ENCODE measurements at regions not wholly inside any gene's neighbourhood (a gene's known extent, or its start where the extent isn't known, plus 50 kb on each side); places are given as distances from the start of the nearest gene placed in this dataset.

DNA sequence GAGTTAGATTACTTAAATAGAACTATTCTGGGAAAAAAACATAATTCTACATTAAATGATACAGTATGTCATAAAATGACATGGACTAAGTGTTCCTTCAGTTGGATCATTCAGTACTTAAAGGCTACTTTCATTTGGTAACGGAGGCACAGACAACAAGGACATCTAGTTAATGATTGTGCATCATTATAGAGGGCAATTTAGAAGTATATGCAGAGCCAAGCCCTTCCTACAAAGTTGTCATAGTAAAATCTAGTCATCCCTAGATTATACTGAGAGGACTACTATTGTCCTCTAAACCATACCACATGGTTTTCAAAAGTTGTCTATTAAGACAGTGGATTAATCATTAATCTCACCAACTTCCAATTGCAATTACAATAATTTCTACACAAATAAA lies 53.9 kb upstream of the STXBP5 start:
- no peak overlapping the region for H3K14ac ChIP-seq (ENCODE audit: low read length in 2 of 2)
- H2BK12ac ChIP-seq (ENCODE audit: low read length in 2 of 2) = no peak overlapping the region
- no peak overlapping the region for H3K4me2 ChIP-seq (ENCODE audit: low read length, poor library complexity, severe bottlenecking)
- no peak overlapping the region for H2BK120ac ChIP-seq (ENCODE audit: low read depth, low read length)
- DNase-seq = no peak
- no peak overlapping the region for H2BK5ac ChIP-seq (ENCODE audit: low read depth, low read length, poor library complexity, severe bottlenecking)
- no peak overlapping the region for H3K27ac ChIP-seq (ENCODE audit: low read length, poor library complexity, severe bottlenecking)
- H2AFZ ChIP-seq (ENCODE audit: low read depth, low read length) = no peak overlapping the region
- no peak overlapping the region for H3K23ac ChIP-seq (ENCODE audit: low read length in 2 of 2)
- H3K4me1 ChIP-seq (ENCODE audit: control insufficient read depth, insufficient read depth, low read depth, low read length) = peaks cover 2% of the 10 kb centered on the region
- no peak overlapping the region for H2AK5ac ChIP-seq (ENCODE audit: low read length, severe bottlenecking)
- H3K79me1 ChIP-seq (replicated peaks; ENCODE audit: low read length, poor library complexity, severe bottlenecking) = no peaks in the 10 kb centered on the region
- no peak overlapping the region for H3K4me3 ChIP-seq (ENCODE audit: insufficient read depth in 1 of 2, low read depth in 1 of 2, low read length in 2 of 2)
- H3K18ac ChIP-seq (ENCODE audit: low read depth in 1 of 2, low read length in 2 of 2) = no peak overlapping the region
- no CpG with 5 or more reads among the region's 1 CpG for WGBS
- H4K8ac ChIP-seq (ENCODE audit: low read length) = no peak overlapping the region
- no peaks in the 10 kb centered on the region for H3K27me3 ChIP-seq (ENCODE audit: control insufficient read depth in 1 of 2, insufficient read depth in 1 of 2, low read length in 2 of 2)
- H3K4ac ChIP-seq (ENCODE audit: low read depth in 1 of 2, low read length in 2 of 2) = no peak overlapping the region
- H2BK15ac ChIP-seq (ENCODE audit: low read depth, poor library complexity, severe bottlenecking) = no peak overlapping the region
- no peak overlapping the region for H3K9ac ChIP-seq (ENCODE audit: low read length)
- H3K36me3 ChIP-seq (ENCODE audit: control insufficient read depth in 1 of 2, insufficient read depth in 2 of 2, low read depth in 1 of 2, low read length in 2 of 2) = no peaks in the 10 kb centered on the region
- no peak overlapping the region for H4K91ac ChIP-seq (ENCODE audit: low read length)
- H3K9me3 ChIP-seq (ENCODE audit: control insufficient read depth, low read length) = no peaks in the 10 kb centered on the region

Measured in mesenchymal stem cell (in vitro differentiated cells and primary cell).